ENCODE measurements at regions not wholly inside any gene's neighbourhood (a gene's known extent, or its start where the extent isn't known, plus 50 kb on each side); places are given as distances from the start of the nearest gene placed in this dataset.
A peak's percentile ranks its signal among the peaks of the same experiment; 100 is the strongest.
"Not testable (repeated sequence)": the region's sequence is repeated elsewhere in the genome, so short reads cannot be mapped to it uniquely, and the experiment has no call there.

DNA sequence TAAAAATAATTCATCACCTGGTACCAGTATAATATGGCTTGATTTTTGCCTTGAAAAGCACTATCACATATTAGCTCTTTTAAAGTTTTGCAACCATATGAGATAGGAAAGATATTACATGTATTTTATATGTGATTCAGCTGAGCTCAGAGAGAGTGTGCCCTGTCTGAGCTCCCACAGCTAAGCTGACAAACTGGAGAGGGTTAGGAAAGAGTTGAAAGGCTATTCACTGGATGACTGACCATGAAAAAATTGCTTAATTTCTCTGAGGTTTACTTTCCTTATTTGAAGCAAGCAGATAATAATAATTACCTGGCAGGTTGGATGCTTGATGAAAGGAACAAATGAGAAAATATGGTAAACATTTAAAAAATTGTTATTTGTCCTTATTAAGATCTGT is 97.4 kb upstream of the CCDC80 start:
- DNase-seq (ENCODE audit: low read depth in 4 of 4, low spot score in 3 of 4) = no peak

DNA sequence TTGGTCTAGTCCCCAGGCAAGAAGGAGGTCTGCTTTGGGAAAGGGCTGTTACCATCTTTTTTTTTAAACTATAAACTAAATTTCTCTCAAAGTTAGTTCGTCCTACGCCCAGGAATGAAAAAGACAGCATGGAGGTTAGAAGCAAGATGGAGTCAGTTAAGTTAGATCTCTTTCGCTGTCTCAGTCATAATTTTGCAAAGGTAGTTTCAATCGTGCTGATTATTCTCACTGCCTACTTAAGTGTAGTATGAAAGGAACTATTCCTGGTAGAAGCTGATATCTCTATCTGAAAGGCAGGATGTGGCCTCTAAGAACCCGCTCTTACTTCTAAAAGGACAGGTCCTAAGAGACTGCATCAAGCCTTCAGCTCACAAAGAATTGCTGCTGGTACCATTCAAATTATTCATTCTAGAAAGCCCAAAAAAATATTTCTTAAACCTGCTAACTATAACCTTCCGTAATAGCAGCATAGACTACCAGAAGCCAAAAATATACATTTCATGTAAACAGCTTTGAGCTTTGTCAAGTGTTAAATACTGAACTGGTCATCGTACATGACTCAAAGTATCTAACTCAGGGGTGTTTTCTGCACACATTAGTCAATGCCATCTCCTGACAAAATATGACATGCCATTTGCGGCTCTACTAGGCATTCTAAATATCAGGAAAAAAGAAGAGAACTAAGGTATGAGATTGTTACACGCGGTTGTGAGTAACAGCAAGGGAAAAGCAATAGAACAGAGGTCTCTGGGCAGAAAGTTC is 96.0 kb upstream of the CCDC80 start:
- no peak for DNase-seq (ENCODE audit: low read depth in 4 of 4, low spot score in 3 of 4)

GRCh38 chr3:112736386-112736785 is 95.4 kb upstream of the CCDC80 start:
- DNase-seq (ENCODE audit: low read depth in 4 of 4, low spot score in 3 of 4) = no peak

DNA sequence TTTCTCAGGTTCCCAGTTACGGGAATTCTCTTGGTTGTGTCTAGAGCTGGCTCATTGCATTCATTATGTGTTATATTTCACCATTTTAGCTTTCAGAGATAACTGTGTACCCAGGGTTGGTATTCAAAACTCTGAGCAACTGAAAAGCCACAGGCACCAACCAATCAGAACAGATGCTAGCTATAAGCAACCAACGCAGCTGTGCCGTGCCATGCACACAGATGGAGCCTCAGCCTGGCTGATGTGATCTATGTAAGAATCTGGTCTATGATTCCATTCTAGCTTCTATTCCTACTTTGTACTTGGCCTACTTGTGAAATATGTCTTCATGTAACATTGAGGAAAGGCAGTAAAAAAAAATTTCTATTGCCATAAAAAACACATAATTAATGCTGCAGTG is 95.0 kb upstream of the CCDC80 start:
- DNase-seq (ENCODE audit: low read depth in 4 of 4, low spot score in 3 of 4) = no peak

DNA sequence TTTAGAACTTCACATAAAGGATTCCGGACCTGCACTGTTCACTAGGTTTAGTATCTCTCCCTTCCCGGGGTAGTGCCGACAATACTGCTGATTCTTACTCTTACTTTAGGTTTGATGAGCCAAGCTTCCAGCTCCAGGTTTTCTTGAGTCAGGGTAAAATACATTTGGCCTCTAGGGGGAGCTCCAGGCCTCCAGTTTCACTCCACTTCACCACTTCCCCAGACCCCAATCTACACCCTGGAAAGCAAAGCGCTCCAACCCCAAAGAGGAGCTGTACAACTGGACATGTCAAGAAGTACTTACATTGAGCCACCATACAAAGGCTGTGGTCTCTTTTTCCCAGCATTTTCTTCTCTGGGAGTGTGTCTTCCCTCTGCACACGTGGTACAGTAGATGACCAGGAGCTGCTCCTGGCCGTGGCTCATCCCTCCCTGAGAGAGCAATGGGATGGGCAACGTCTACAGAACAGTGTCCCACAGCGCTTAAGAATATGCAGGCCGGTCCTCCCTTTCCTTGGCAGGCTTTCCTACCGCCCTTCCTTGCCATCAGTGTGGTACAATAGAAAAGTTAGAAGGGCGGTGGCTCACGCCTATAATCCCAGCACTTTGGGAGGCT is 93.9 kb upstream of the CCDC80 start:
- peak; percentile 31 to 46 (median 33) for DNase-seq (ENCODE audit: low read depth in 4 of 4, low spot score in 3 of 4)

DNA sequence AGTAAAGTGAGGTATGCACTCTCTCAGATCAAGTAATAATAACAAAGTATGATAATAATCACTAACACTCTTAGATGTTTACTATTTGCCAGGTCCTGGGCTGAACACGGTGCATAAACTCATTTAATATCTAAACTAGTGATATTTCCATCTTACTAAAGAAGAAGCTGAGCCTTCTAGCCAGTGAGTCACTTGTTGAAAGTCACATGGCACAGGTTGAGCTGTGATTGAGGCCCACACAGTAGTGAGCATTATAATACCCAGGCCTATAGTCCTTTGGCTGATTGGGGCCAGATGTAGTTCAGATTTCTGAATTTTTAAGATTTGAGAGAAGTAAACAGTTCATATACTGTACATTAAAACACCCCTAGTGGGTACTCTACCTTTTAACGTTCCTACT is 93.2 kb upstream of the CCDC80 start:
- DNase-seq (ENCODE audit: low read depth in 4 of 4, low spot score in 3 of 4) = no peak

DNA sequence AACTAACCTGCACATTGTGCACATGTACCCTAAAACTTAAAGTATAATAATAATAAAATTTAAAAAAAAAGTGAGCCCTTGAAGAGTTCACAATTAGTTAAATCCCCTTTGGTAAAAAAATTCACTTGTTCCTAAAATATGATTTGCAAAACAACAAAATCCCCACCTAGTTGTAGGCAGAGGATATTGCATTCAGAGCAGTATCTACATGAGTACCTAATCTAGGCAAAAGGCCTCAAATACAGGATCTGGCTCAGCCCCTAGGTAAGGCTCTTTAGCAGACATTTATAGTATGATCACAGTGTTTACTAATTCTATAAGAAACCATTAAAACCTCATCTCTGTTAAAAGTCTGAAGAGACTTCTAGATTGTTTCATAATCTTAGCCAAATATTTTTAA is 89.3 kb upstream of the CCDC80 start:
- no peak for DNase-seq (ENCODE audit: low read depth in 4 of 4, low spot score in 3 of 4)

DNA sequence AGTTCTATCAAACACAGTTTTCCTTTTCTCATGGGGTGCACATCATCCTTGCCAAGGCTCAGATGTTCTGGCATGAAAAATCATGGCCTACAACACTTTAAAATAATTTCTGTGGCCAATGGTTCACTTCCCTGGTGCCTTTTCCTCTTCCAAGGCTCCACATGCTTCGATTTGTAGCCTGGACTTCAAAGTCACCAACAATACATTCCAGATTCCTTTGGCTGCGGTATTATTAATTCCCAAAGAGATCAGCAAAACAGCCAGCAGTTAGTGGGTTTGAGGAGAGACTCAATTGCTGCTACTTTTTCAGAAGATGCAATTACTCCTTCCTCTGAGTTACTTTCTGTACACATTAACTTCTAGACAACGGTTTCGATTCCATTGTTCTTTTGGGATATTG is 80.3 kb upstream of the CCDC80 start:
- DNase-seq (ENCODE audit: low read depth in 4 of 4, low spot score in 3 of 4) = no peak

DNA sequence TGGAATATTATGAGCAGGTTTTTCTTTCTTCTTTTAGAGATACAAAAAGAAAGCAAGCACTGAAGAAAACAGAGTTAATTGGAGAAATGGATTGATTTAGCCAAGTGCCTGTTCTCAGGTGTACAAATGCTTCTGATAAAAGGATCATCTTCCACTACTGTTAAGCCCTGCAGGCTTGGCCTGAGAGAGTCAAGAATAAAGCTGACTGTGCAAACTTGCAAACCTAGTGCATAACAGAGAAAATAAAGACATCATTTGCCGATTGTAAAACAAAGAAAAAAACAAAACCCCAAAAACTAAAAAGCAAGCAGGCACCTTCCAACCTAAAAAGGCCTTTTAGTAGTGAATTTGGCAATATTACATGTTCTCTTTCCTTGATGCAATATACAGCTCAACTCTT is 78.0 kb upstream of the CCDC80 start:
- DNase-seq (ENCODE audit: low read depth in 4 of 4, low spot score in 3 of 4) = no peak

DNA sequence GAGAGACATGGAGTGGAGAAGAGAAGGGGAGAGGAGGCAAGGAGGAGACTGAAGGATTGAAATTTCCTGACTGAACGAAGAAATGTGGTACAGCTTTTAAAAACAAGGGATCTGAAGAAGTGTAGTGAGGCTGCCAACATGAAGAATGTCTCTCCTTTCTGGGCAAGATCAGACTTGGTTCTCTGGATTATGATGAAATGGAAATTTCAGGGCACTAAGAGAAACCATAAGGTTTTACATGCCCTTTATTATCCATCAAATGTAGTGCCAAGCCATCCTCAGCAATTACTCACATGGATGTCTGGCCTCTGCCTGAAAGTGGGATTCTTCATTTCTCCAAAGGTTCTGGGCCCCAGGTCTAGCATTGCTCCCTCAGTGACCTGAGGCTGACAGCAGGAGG is 77.6 kb upstream of the CCDC80 start:
- no peak for DNase-seq (ENCODE audit: low read depth in 4 of 4, low spot score in 3 of 4)

DNA sequence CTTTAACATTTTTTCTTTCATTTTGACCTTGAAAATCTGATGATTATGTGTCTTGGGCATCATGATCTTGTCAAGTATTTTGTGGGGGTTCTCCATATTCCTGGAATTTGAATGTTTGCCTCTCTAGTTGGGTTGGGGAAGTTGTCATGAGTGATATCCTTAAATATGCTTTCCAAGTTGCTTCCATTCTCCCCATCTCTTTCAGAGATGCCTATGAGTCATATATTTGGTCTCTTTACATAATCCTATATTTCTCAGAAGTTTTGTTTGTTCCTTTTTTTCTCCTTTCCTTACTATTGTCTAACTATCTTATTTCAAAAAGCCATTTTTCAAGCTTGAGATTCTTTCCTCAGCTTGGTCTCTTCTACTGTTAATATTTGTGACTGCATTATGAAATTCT is 69.0 kb upstream of the CCDC80 start:
- no peak for DNase-seq (ENCODE audit: low read depth in 4 of 4, low spot score in 3 of 4)

DNA sequence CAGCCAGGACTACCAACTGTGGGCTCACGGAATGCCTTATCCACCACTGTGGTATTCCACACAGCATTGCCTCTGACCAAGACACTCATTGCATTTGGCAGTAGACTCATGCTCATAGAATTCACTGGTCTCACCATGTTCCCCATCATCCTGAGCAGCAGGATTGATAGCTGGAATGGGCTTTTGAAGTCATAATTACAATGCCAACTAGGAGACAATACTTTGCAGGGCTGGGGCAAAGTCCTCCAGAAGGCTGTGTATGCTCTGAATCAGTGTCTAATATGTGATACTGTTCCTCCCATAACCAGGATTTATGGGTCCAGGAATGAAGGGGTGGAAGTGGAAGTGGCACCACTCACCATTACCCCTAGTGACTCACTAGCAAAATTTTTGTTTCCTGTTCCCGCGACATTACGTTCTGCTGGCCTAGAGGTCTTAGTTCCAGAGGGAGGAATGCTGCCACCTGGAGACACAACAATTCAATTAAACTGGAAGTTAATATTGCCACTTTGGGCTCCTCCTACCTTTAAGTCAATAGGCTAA is 58.6 kb upstream of the CCDC80 start:
- DNase-seq (ENCODE audit: low read depth in 4 of 4, low spot score in 3 of 4) = no peak

GRCh38 chr3:112698442-112698841 is 57.5 kb upstream of the CCDC80 start:
- not testable (repeated sequence) for DNase-seq (ENCODE audit: low read depth in 4 of 4, low spot score in 3 of 4)

- peak in 1 of 4 donors; percentile 12 for DNase-seq (ENCODE audit: low read depth in 4 of 4, low spot score in 3 of 4)
These were observed 55.3 kb upstream of the CCDC80 start for GRCh38 chr3:112696244-112696643.

DNA sequence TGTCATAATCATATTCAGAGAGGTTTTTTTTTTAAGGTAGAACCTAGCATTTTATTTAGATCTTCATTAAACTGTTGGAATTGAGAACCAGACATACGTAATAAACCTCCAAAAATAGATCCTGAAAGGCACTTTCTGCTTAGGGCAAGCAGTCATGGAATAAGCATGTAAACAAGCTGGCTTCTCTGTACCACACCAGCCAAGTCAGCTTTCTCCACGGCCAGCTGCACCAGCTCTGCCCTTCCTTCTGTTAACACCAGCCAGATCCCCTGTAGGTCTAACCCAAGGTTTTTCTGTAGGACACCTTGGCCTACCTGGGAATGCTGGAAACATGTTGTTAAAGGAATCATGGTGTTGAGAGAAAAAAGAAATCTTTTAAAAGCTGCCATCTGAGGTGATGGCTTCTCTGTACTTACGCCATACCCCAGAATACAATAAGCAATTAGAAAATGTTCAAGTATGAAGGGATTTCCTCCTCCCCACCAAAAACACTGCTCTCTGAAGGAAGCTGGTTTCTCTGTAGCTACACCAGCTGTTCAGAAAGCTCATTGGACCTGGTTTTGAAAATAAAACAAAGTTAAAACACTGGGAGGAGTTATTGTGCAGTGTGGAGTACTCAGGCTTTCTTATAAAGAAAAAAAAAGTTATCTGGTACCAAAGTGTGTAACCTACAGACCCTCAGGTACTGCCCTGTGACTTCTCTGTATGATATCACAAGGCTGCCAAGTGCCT is 54.6 kb upstream of the CCDC80 start:
- not testable (repeated sequence) for DNase-seq (ENCODE audit: low read depth in 4 of 4, low spot score in 3 of 4)

GRCh38 chr3:112694906-112695305 is 54.0 kb upstream of the CCDC80 start:
- not testable (repeated sequence) for DNase-seq (ENCODE audit: low read depth in 4 of 4, low spot score in 3 of 4)

DNA sequence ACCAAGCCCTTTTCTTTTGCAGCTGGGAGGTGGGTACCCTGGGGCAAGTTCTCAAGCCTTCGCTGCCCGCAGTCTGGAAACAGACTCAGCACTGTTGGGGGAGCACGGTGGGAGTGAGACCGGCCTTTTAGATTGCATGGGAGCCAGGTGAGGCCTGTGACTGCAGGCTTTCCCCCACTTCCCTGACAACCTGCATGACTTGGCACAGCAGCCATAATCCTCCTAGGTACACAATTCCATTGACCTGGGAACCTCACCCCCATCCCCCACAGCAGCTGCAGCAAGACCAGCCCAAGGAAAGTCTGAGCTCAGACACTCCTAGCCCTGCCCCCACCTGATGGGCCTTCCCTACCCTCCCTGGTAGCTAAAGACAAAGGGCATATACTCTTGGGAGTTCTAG is 52.2 kb upstream of the CCDC80 start:
- no peak for DNase-seq (ENCODE audit: low read depth in 4 of 4, low spot score in 3 of 4)

Data from right renal pelvis (tissue), 4 donors.